DND-41 (cell line): ENCODE measurements at regions not wholly inside any gene's neighbourhood (a gene's known extent, or its start where the extent isn't known, plus 50 kb on each side); places are given as distances from the start of the nearest gene placed in this dataset.
A peak's percentile ranks its signal among the peaks of the same experiment; 100 is the strongest.

ENCODE experiments used
- ATAC-seq: fragments of 200-7000 bp; cut with Tn5 transposase; 3 replicates; pipeline ENCODE4 v1.9.1; 2021; ENCODE audit warnings: low read depth; ENCODE audit not compliant: insufficient read depth
- DNase-seq: peaks from one replicate; pipeline ENCODE4 v3.0.0-alpha.2; 2020
- H2AFZ ChIP-seq: 2 replicates; pipeline ENCODE4 v1.6.0; 2012; ENCODE audit warnings: low read depth, low read length
- H3K27ac ChIP-seq: 2 replicates; pipeline ENCODE4 v1.5.1; 2012; ENCODE audit warnings: low read length, inconsistent platforms
- H3K27me3 ChIP-seq: fragments of 200-600 bp; sonication (generic); 2 replicates; pipeline ENCODE4 v1.6.0; 2012; ENCODE audit warnings: low read length, mild to moderate bottlenecking, inconsistent platforms; ENCODE audit not compliant: insufficient read depth, poor library complexity
- H3K36me3 ChIP-seq: 2 replicates; pipeline ENCODE4 v1.5.1; 2012; ENCODE audit warnings: low read length, inconsistent platforms; ENCODE audit not compliant: insufficient read depth
- H3K4me1 ChIP-seq: 2 replicates; pipeline ENCODE4 v1.5.1; 2012; ENCODE audit warnings: mild to moderate bottlenecking, low read length; ENCODE audit not compliant: insufficient read depth
- H3K4me2 ChIP-seq: 2 replicates; pipeline ENCODE4 v1.6.0; 2012; ENCODE audit warnings: mild to moderate bottlenecking, moderate library complexity, low read length, inconsistent platforms; ENCODE audit not compliant: insufficient read depth
- H3K4me3 ChIP-seq, 2 experiments: fragments of 200-600 bp in 1 of 2; shearing (Covaris generic) in 1 of 2; 2 replicates each; pipeline ENCODE4 v1.5.1; 2012 to 2016; ENCODE audit warnings: inconsistent platforms in 2 of 2, low read length in 2 of 2, mild to moderate bottlenecking in 2 of 2, low read depth in 1 of 2, moderate library complexity in 1 of 2
- H3K79me2 ChIP-seq: 2 replicates; pipeline ENCODE4 v1.6.0; 2012; ENCODE audit warnings: low read length, inconsistent platforms; ENCODE audit not compliant: insufficient read depth
- H3K9ac ChIP-seq: 2 replicates; pipeline ENCODE4 v1.6.0; 2012; ENCODE audit warnings: low read depth, mild to moderate bottlenecking, inconsistent platforms, low read length, moderate library complexity
- H3K9me3 ChIP-seq: 2 replicates; pipeline ENCODE4 v1.5.1; 2012; ENCODE audit warnings: low read length, moderate library complexity, mild to moderate bottlenecking, inconsistent platforms; ENCODE audit not compliant: insufficient read depth, severe bottlenecking
- H4K20me1 ChIP-seq: 2 replicates; pipeline ENCODE4 v1.6.0; 2012; ENCODE audit warnings: low read length; ENCODE audit not compliant: insufficient read depth
- CTCF ChIP-seq: IDR thresholded peaks from 2 replicates; pipeline ENCODE4 v1.5.1; 2012; ENCODE audit warnings: borderline replicate concordance, low read length, moderate library complexity, mild to moderate bottlenecking; ENCODE audit not compliant: poor library complexity, severe bottlenecking; ENCODE audit errors: extremely low read depth
- EZH2 ChIP-seq: IDR thresholded peaks from 3 replicates; pipeline ENCODE4 v1.6.1; 2012; ENCODE audit warnings: borderline replicate concordance, low read depth, mild to moderate bottlenecking, moderate library complexity, low read length, inconsistent platforms; ENCODE audit not compliant: severe bottlenecking

DNA sequence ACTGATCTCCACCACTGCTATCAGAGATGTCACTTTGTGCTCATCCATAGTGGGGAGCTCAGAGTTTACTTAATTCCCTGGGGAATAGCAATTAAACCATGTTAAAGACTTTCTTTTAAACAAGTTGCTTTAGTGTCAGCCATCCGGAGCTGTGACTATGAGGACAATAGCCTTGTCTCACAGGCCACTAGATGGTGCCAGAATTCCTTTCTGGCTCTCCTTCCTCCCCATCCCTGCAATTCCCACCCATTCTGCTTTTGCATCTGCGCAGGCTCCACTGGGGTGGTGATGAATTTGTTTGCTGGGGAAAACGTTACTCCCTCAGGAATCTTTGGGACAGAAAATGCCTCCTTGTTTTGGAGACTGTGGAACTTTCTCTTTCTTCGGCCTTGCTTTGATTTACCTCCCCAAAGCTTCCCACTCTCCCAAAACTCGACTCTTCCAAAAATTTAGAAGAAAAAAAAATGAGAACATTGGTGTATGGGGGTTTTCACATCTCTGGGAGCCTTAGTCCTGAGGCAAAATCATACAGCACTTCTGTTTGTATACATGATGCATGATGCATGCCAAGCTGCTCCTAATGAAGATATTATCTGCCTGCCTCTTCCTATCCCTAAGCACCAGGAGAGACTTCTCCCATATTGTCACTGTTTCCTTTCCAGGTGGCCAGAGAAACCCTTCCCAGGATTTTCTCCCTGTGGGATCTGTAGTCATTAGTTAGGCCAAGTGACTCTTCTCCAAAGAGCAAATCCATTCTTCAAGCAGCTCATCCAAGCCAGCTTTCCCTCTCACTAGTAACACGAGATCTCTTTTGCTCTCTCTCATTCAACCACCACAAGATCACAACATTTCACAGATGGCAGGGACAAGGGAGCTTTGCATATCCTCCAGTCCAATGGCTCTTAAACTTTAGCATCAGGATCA is 466.1 kb downstream of the TLR4 start:
- peak; percentile 3 for DNase-seq
- no peak overlapping the region for H2AFZ ChIP-seq
- no peaks in the 10 kb centered on the region for H4K20me1 ChIP-seq
- no peak overlapping the region for H3K4me2 ChIP-seq
- ATAC-seq: no peak
- H3K9ac ChIP-seq: no peak overlapping the region
- H3K79me2 ChIP-seq: no peaks in the 10 kb centered on the region
- H3K4me3 ChIP-seq: no peak overlapping the region
- no peaks in the 10 kb centered on the region for H3K36me3 ChIP-seq
- no peaks in the 10 kb centered on the region for H3K9me3 ChIP-seq
- no peak for TF ChIP-seq EZH2
- TF ChIP-seq CTCF: peak; percentile 59
- no peaks in the 10 kb centered on the region for H3K27me3 ChIP-seq
- H3K4me1 ChIP-seq: no peaks in the 10 kb centered on the region
- H3K27ac ChIP-seq: no peak overlapping the region

DNA sequence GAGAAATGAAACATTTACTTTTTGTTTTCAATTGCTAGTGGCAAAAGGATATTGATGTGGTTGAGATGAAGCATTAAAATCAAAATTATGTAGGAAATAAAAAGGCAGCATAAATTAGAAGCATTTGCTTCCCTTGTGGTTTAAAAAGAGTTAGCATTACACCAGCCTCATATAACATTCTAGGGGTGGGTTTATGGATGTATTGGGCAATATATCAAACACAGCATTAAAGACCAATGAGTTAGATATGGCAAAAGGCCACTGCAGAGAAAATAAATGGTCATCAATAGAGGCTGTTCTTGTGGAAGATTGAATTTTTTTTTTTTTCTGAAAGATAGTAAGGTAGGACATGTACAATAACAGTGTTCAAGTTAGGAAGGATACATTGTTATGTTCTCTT is 473.0 kb downstream of the TLR4 start:
- ATAC-seq (no peak), DNase-seq (no peak)
- no peak overlapping the region for H2AFZ ChIP-seq
- no peak overlapping the region for H3K27ac ChIP-seq
- no peaks in the 10 kb centered on the region for H3K79me2 ChIP-seq
- TF ChIP-seq EZH2 (no peak), CTCF (no peak)
- H3K4me3 ChIP-seq: no peak overlapping the region
- H4K20me1 ChIP-seq: no peaks in the 10 kb centered on the region
- no peaks in the 10 kb centered on the region for H3K36me3 ChIP-seq
- no peaks in the 10 kb centered on the region for H3K27me3 ChIP-seq
- no peaks in the 10 kb centered on the region for H3K4me1 ChIP-seq
- no peak overlapping the region for H3K9ac ChIP-seq
- no peak overlapping the region for H3K4me2 ChIP-seq
- H3K9me3 ChIP-seq: no peaks in the 10 kb centered on the region

DNA sequence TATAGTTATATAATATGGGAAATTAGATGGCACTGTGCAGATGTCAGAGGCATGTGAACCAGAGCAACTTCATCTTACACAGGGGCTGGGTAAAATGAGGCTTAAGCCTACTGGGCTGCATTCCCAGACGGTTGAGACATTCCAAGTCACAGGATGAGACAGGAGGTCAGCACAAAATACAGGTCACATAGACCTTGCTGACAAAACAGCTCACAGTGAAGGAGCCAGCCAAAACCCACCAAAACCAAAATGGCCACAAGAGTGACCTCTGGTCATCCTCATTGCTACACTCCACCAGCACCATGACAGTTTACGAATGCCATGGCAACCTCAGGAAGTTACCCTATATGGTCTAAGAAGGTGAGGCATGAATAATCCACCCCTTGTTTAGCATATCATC is 479.4 kb downstream of the TLR4 start:
- no peaks in the 10 kb centered on the region for H3K27me3 ChIP-seq
- ATAC-seq (no peak), DNase-seq (no peak)
- H3K27ac ChIP-seq: no peak overlapping the region
- no peaks in the 10 kb centered on the region for H3K4me1 ChIP-seq
- no peak overlapping the region for H3K9ac ChIP-seq
- no peak for TF ChIP-seq CTCF
- TF ChIP-seq EZH2: no peak
- H4K20me1 ChIP-seq: no peaks in the 10 kb centered on the region
- H3K36me3 ChIP-seq: no peaks in the 10 kb centered on the region
- no peaks in the 10 kb centered on the region for H3K79me2 ChIP-seq
- no peak overlapping the region for H2AFZ ChIP-seq
- no peak overlapping the region for H3K4me2 ChIP-seq
- H3K4me3 ChIP-seq: no peak overlapping the region
- no peaks in the 10 kb centered on the region for H3K9me3 ChIP-seq
